ENCODE measurements at regions not wholly inside any gene's neighbourhood (a gene's known extent, or its start where the extent isn't known, plus 50 kb on each side); places are given as distances from the start of the nearest gene placed in this dataset.

DNA sequence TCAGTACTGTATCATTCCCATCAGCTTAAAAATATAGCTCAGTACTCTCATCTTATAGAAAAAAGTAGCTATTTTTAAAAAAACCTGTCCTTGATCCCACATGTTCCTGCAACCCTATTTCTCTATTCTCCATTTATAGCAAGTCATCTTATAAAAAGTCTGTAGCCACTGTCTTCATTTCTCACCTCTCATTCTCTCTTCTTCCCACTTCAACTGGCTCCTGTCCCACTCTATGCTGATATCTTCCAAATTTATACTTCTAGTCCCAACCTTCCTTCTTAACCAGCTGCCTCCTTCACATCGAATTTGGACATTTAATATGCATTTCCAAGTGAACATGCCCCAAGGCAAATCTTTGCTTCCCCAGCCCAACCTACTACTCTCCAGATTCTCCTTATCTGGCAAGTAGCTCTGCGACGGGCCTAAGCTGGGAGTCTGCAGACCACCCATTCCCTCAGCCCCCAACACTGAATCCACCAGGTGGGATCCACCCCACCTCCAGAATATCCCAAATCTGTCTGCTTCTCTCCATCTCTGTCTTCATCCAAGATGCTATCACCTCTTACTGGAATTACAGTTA lies 52.0 kb upstream of the TANC2 start:
- Histone ChIP-seq H3K4me1 (ENCODE audit: insufficient read depth, low read length) (peaks cover 10% of the 10 kb centered on the region), H3K9me3 (ENCODE audit: low read length) (no peaks in the 10 kb centered on the region), H3K4me3 (ENCODE audit: low read length) (no peak overlapping the region), H3K36me3 (ENCODE audit: insufficient read depth, low read length) (no peaks in the 10 kb centered on the region), H2AFZ (ENCODE audit: low read depth, low read length) (no peak overlapping the region), H3K27me3 (ENCODE audit: insufficient read depth, low read length) (no peaks in the 10 kb centered on the region)

DNA sequence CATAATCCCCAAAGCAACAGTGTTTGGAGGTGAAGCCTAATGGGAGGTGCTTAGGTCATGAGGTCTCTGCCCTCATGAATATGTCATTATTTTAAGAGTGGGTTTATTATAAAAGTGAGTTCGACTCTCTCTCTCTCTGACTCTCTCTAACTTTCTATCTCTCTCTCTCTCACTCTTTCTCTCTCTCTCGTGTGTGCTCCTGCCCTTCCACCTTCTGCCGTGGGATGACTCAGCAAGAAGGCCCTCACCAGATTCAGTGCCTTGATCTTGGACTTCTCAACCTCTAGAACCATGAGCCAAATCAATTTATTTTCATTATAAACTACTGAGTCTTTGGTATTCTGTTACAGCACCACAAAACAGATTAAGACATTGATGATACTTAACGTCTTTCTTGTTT lies 53.7 kb upstream of the TANC2 start:
- no peaks in the 10 kb centered on the region for H3K9me3 ChIP-seq (ENCODE audit: low read length)

DNA sequence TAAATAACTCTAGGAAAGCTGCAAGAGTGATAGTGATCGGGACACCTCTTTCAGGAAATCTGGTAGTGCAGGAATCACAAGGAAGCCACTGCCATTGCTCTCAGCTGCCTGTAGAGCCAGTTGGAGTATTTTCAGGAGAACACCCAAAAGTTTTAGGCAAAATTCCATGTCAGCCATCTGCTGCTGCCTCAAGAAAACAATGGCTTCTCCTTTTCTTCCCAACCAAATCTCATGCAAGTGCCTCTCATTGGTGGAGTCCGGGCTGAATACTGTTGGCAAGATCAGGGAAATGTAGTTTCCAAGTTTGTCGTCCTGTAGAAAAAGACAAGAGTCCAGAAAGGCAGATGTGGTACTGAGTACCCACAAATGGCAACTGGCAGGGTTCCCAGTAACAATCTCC lies 54.9 kb upstream of the TANC2 start:
- Histone ChIP-seq H3K4me3 (ENCODE audit: low read length) (no peak overlapping the region), H3K36me3 (ENCODE audit: insufficient read depth, low read length) (no peaks in the 10 kb centered on the region), H2AFZ (ENCODE audit: low read depth, low read length) (no peak overlapping the region), H3K9me3 (ENCODE audit: low read length) (no peaks in the 10 kb centered on the region), H3K4me1 (ENCODE audit: insufficient read depth, low read length) (peaks cover 7% of the 10 kb centered on the region), H3K27me3 (ENCODE audit: insufficient read depth, low read length) (no peaks in the 10 kb centered on the region)

More for the DNA sequence above, 53.7 kb upstream of the TANC2 start:
- Histone ChIP-seq H3K4me1 (ENCODE audit: insufficient read depth, low read length) (peaks cover 10% of the 10 kb centered on the region), H3K4me3 (ENCODE audit: low read length) (no peak overlapping the region), H3K27me3 (ENCODE audit: insufficient read depth, low read length) (no peaks in the 10 kb centered on the region), H2AFZ (ENCODE audit: low read depth, low read length) (no peak overlapping the region), H3K36me3 (ENCODE audit: insufficient read depth, low read length) (no peaks in the 10 kb centered on the region)

DNA sequence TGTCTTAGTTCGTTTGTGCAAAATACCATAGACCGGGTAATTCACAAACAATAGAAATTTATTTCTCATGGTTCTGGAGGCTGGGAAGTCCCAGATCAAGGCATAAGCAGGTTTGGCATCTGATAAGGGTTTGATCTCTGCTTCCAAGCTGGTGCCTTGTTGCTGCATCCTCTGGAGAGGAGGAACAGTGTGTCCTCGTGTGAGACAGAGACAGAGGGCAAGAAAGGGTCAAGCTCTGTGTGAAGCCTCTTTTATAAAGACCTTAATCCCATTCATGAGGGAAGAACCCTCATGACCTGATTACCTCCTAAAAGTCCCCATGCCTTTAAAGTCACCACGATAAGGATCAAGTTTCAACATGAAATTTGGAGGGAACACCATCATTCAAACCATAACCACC lies 55.8 kb upstream of the TANC2 start:
- H3K9me3 ChIP-seq (ENCODE audit: low read length): no peaks in the 10 kb centered on the region
- H3K4me3 ChIP-seq (ENCODE audit: low read length): no peak overlapping the region
- H3K27me3 ChIP-seq (ENCODE audit: insufficient read depth, low read length): no peaks in the 10 kb centered on the region
- no peak overlapping the region for H2AFZ ChIP-seq (ENCODE audit: low read depth, low read length)
- H3K4me1 ChIP-seq (ENCODE audit: insufficient read depth, low read length): peaks cover 7% of the 10 kb centered on the region
- no peaks in the 10 kb centered on the region for H3K36me3 ChIP-seq (ENCODE audit: insufficient read depth, low read length)

DNA sequence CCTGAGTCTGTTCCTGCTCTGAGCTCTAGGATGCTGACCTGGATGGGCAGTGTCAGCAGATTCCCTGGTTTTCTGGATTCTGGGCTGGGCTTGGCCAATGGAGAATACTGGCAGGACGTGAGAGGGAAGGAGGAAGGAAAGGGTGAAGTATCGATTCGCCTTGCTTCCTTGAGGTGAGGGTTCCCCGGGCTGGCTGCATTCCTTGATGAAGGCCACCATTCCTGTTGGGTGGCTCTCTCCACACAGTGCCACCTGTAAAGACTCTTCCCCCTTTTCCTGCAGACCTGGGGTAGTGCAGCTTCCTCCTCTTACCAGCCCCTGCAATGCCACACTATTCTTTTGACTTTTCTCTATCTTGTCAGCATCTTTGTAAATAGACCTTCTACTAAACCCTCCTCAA lies 58.1 kb upstream of the TANC2 start:
- no peaks in the 10 kb centered on the region for H3K27me3 ChIP-seq (ENCODE audit: insufficient read depth, low read length)
- H3K4me3 ChIP-seq (ENCODE audit: low read length): no peak overlapping the region
- H2AFZ ChIP-seq (ENCODE audit: low read depth, low read length): no peak overlapping the region
- no peaks in the 10 kb centered on the region for H3K36me3 ChIP-seq (ENCODE audit: insufficient read depth, low read length)
- peaks cover 7% of the 10 kb centered on the region for H3K4me1 ChIP-seq (ENCODE audit: insufficient read depth, low read length)
- H3K9me3 ChIP-seq (ENCODE audit: low read length): no peaks in the 10 kb centered on the region

DNA sequence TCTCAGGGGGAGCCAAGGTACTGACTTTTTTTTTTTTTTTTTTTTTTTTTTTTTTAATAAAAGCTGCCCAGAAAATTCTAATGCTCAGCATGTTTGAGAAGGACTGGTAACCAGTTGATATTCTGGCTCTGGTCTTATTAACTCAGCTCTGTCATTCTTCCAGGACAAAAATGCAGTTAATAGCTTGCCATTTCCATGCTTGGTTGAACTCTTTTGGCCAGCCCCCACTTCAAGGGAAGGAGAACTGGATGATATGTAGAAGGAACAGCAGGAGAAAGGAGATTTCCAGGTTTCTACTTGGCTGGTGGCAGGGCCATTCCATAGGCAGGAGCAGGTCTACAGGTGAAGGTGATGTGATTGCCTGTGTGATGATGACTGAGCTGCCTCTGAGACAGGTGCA lies 59.2 kb upstream of the TANC2 start:
- peaks cover 7% of the 10 kb centered on the region for H3K4me1 ChIP-seq (ENCODE audit: insufficient read depth, low read length)
- H3K27me3 ChIP-seq (ENCODE audit: insufficient read depth, low read length): no peaks in the 10 kb centered on the region
- H3K9me3 ChIP-seq (ENCODE audit: low read length): no peaks in the 10 kb centered on the region
- no peak overlapping the region for H2AFZ ChIP-seq (ENCODE audit: low read depth, low read length)
- no peaks in the 10 kb centered on the region for H3K36me3 ChIP-seq (ENCODE audit: insufficient read depth, low read length)
- H3K4me3 ChIP-seq (ENCODE audit: low read length): no peak overlapping the region

DNA sequence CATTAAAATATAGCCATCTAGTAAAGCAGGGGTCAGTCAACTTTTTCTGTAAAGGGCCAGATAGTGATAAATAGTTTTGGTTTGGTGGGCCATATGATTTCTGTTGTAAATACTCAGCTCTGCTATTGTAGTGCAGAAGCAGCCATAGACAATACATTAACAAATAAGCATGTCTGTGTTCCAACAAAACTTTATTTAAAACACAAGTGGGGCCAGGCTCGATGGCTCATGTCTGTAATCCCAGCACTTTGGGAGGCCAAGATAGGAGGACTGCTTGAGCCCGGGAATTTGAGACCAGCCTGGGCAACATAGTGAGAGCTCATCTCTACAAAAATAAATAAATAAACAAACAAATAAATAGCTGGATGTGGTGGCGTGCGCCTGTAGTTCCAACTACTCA lies 60.8 kb upstream of the TANC2 start:
- Histone ChIP-seq H3K4me1 (ENCODE audit: insufficient read depth, low read length) (peaks cover 2% of the 10 kb centered on the region), H2AFZ (ENCODE audit: low read depth, low read length) (no peak overlapping the region), H3K36me3 (ENCODE audit: insufficient read depth, low read length) (no peaks in the 10 kb centered on the region), H3K9me3 (ENCODE audit: low read length) (no peaks in the 10 kb centered on the region), H3K27me3 (ENCODE audit: insufficient read depth, low read length) (no peaks in the 10 kb centered on the region), H3K4me3 (ENCODE audit: low read length) (no peak overlapping the region)

DNA sequence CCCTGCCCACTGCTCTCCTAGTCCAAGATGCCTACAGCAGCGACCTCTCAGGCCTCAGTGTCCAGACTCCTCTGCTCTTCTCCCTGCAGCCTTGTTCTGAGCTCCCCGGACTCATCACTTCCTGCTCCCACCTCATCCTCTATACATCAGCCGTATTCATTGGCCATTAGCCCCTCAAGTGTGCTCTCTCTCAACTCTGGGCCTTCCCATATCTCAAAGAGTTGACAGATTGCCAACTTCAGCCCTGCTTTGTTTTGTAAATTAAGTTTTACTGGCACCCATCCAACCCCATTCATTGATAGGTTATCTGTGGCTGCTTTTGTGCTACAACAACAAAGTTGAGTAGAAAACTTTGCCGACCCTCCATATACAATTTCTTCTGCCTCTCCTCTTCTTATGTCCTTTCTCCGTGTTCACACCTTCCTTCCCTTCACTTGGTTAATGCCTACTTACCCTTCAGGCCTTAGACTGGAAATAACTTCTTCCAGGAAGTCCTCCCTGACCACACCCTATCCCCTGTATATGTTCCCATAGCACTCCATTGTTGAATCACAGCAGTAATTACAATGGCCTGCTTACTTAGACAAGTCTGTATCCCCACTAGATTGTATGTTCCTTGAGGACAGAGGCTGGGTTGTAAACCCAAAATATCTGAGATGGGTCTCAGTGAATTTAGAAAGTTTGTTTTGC lies 63.4 kb upstream of the TANC2 start:
- no peaks in the 10 kb centered on the region for H3K27me3 ChIP-seq (ENCODE audit: insufficient read depth, low read length)
- no peaks in the 10 kb centered on the region for H3K36me3 ChIP-seq (ENCODE audit: insufficient read depth, low read length)
- H3K4me3 ChIP-seq (ENCODE audit: low read length): no peak overlapping the region
- no peak overlapping the region for H2AFZ ChIP-seq (ENCODE audit: low read depth, low read length)
- no peaks in the 10 kb centered on the region for H3K4me1 ChIP-seq (ENCODE audit: insufficient read depth, low read length)
- no peaks in the 10 kb centered on the region for H3K9me3 ChIP-seq (ENCODE audit: low read length)

DNA sequence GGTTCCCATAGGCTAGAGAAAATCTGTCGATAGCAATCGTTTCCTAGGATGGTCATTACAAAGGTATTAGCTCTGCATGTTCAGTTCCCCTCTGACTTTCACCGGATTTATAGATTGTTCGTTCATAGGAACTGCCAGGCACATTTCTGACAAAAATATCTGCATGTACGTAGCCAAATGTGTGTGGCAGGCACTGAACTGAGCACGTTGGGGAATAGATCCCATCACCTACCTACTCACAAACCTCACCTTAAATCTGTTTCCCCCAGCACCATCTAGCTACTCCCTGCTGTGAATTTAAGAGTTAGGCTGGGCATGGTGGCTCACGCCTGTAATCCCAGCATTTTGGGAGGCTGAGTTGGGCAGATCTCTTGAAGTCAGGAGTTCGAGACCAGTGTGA lies 64.5 kb upstream of the TANC2 start:
- Histone ChIP-seq H3K4me3 (ENCODE audit: low read length) (no peak overlapping the region), H3K27me3 (ENCODE audit: insufficient read depth, low read length) (no peaks in the 10 kb centered on the region)

DNA sequence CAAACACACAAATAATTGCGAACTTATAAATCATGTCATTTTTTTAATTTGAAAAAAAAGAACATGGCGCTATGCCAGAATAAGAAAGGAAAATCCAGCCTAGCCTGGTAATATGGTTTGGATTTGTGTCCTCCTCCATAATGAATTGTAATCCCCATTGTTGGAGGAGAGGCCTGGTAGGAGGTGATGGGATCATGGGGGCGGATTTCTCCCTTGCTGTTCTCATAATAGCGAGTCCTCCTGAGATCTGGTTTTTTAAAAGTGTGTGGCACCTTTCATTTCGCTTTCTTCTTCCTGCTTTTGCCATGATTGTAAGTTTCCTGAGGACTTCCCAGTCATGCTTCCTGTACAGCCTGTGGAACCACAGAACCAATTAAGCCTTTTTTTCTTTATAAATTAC lies 65.9 kb upstream of the TANC2 start:
- H3K9me3 ChIP-seq (ENCODE audit: low read length): no peaks in the 10 kb centered on the region
- no peak overlapping the region for H2AFZ ChIP-seq (ENCODE audit: low read depth, low read length)
- no peak overlapping the region for H3K4me3 ChIP-seq (ENCODE audit: low read length)
- H3K36me3 ChIP-seq (ENCODE audit: insufficient read depth, low read length): no peaks in the 10 kb centered on the region
- no peaks in the 10 kb centered on the region for H3K27me3 ChIP-seq (ENCODE audit: insufficient read depth, low read length)
- no peaks in the 10 kb centered on the region for H3K4me1 ChIP-seq (ENCODE audit: insufficient read depth, low read length)

More for the DNA sequence above, 64.5 kb upstream of the TANC2 start:
- Histone ChIP-seq H3K4me1 (ENCODE audit: insufficient read depth, low read length) (no peaks in the 10 kb centered on the region), H3K9me3 (ENCODE audit: low read length) (no peaks in the 10 kb centered on the region), H2AFZ (ENCODE audit: low read depth, low read length) (no peak overlapping the region), H3K36me3 (ENCODE audit: insufficient read depth, low read length) (no peaks in the 10 kb centered on the region)

DNA sequence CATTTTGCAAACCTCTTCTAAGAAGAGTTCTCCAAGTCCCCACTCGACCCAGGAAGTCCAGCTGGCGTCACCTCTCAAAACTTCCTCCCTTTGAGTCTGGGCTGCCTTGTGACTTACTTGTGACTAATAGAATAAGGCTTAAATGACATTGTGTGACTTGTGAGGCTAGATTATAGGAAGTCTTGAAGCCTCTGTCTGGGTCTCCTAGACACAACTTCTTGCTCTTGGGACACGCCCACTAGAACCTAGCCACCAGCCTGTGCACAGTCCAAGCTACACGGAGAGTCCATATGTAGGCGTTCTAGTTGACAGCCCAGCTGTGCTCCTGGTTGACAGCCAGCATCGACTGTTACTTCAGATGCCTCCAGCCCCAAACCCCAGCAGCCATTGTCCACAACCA lies 66.7 kb upstream of the TANC2 start:
- Histone ChIP-seq H3K36me3 (ENCODE audit: insufficient read depth, low read length) (no peaks in the 10 kb centered on the region), H3K4me1 (ENCODE audit: insufficient read depth, low read length) (no peaks in the 10 kb centered on the region), H3K27me3 (ENCODE audit: insufficient read depth, low read length) (no peaks in the 10 kb centered on the region), H3K9me3 (ENCODE audit: low read length) (no peaks in the 10 kb centered on the region), H2AFZ (ENCODE audit: low read depth, low read length) (no peak overlapping the region), H3K4me3 (ENCODE audit: low read length) (no peak overlapping the region)

DNA sequence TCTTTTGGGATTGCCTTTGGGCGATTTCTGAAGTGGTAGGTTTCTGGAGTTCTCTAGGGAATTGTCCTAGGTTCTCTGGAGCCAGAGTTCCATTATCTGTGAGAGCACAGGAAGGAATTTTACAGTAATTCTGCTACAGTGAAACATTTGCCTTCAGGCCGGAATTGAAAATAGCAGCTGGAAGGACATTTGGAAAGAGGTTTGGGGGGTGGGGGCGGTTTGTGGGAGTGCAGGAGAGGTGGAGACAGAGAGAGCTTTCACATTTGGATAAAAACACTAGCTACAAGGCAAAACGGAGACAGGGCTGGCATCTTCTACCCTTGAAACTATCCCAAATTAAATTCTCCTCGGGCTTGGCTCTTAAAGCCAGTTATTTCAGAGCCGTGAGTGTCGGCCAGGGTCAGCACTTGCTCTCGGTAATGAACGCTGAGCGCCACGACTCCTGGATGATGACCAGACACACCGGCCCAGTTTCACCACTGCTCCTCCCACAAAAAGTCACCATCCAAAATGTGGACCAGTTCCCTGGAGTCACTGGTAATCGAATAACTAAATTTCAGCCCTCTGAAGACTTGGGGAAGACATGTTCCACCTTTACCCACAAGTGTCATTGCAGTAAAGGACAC lies 67.7 kb upstream of the TANC2 start:
- no peaks in the 10 kb centered on the region for H3K9me3 ChIP-seq (ENCODE audit: low read length)
- H2AFZ ChIP-seq (ENCODE audit: low read depth, low read length): no peak overlapping the region
- H3K4me3 ChIP-seq (ENCODE audit: low read length): no peak overlapping the region
- H3K4me1 ChIP-seq (ENCODE audit: insufficient read depth, low read length): no peaks in the 10 kb centered on the region
- H3K36me3 ChIP-seq (ENCODE audit: insufficient read depth, low read length): no peaks in the 10 kb centered on the region
- H3K27me3 ChIP-seq (ENCODE audit: insufficient read depth, low read length): no peaks in the 10 kb centered on the region

DNA sequence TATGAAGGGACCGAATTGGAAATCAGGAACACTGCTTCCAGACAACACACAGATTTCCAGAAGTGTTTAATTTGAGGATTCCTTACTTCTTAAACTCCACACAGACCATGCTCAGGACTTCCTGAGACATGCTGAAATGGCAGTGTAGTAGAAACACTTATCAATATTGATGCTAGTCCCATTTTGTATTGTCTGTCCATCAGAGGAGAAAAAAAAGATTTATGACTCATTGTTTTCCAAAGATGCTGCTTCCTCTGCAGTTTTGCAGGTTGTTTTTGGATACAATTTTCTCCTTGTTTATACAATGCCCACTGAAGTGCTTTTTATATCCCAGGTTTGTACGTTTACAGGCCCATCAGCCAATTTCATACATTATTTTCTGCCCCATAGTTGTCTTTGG lies 68.3 kb upstream of the TANC2 start:
- H3K9me3 ChIP-seq (ENCODE audit: low read length): no peaks in the 10 kb centered on the region
- H3K4me1 ChIP-seq (ENCODE audit: insufficient read depth, low read length): peaks cover 5% of the 10 kb centered on the region
- H3K27me3 ChIP-seq (ENCODE audit: insufficient read depth, low read length): no peaks in the 10 kb centered on the region
- no peak overlapping the region for H3K4me3 ChIP-seq (ENCODE audit: low read length)
- no peak overlapping the region for H2AFZ ChIP-seq (ENCODE audit: low read depth, low read length)
- no peaks in the 10 kb centered on the region for H3K36me3 ChIP-seq (ENCODE audit: insufficient read depth, low read length)

Measured in neuron (in vitro differentiated cells).